ENCODE measurements at regions not wholly inside any gene's neighbourhood (a gene's known extent, or its start where the extent isn't known, plus 50 kb on each side); places are given as distances from the start of the nearest gene placed in this dataset.

DNA sequence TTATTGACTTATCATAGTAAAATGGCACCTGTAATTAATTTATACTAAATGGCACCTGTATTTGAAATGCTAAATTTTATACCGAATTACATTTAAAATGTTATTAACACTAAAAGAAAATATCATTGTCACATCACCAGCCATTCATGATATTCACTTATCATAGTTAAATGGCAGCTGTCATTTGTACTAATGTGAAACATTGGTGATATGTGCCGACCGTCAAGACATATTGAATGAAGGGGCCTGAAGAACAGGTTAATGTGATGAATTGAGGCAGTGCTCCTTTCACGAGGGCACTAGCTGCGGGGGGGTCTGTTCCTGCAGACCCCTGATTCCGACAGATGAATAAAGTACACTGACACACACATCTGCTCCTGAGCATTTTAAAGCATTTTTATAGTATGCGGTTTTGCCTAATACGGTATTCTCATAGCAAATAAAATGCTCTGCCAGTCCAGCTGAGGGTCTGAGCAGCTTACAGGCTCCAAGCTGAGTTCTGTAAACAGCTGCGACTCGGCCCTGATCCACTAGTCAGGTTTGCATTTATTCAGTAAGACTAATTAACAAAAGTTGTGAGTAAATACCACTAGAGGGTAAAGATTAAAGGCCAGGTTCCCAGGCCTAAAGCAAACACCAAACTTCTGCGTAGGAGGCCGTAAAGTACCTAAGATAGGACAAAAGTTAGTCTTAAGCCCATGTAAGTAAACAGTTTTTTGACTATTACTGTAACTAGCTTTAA, 593.4 kb upstream of the NETO1 start:
- in situ Hi-C loops (cut with MboI; ENCODE audit: low pct_unique_long_range_greater_than_20kb, low sequenced_read_pairs), result no loop called here

DNA sequence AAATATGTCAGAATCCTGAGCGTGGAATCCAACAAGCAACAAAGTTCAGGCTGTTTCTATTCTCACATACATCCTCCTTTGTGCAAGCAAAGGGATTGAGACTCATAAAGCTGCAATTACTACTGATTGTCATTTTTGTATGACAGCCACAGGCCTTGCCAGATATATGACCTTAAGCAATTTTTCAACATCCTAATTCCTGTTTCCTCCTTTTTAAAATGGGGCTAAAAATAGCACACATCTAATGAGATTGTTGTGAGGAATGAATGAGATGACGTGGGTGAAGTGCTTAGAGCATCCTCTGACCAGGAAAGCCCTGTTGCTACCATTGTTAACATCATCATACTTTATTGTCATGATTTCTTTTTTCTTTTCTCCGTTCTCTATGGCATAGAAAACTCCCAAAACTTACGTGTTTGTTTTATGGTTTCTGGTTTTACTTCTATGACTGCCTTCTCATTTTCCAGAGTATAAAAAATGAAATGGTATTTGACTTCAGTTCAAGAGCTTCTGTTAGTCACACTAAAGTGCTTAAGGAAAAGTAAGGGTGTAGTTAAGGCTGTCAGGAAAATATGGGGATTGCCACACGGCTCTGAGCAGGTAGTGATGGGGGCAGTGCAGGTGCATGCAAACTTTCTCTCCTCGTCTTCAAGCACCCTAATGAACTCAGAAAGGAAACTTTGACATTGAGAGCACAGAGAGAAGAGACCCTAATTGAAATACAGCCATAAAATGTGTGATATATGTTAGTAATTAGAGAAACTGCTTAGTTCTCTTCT, 590.6 kb upstream of the NETO1 start:
- no peak for DNase-seq
- in situ Hi-C loops (cut with MboI; ENCODE audit: low pct_unique_long_range_greater_than_20kb, low sequenced_read_pairs), result no loop called here

More for the DNA sequence above, 593.4 kb upstream of the NETO1 start:
- no peak for DNase-seq

DNA sequence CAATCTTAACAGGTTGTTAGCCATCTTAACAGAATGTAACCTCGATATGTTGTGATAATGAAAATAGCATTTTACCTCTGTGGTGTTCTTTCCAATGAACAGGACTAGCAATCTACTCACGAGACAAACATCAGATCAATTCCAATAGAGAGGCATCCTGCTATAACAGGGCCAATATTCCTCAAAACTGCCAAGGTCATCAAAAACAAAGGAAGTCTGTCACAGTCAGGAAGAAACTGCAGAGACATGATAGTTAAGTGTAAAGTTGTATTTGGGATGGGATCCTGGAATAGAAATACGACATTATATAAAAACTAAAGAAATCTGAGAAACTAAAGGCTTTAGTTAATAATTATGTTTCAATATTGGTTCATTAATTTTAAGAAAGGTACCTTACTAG, 588.9 kb upstream of the NETO1 start:
- no peak for DNase-seq
- in situ Hi-C loops (cut with MboI; ENCODE audit: low pct_unique_long_range_greater_than_20kb, low sequenced_read_pairs), result no loop called here

DNA sequence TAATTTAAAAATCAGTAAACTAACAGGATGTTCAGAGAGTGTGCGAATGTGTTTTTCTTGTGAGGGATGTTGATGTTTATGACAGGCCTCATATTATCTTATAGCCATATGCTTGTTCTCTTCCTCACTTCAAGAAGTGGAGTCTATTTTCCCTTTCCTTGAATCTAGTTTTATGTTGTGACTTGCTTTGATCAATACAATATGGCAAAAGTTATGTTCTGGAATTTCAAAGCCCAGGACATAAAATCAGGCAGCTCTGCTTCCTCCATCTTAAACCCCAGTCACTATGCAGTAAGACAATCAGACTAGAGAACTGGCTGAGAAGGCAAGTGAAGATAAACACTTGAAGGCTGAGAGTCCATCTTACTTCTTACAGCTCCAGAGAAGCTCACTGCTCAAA, 585.1 kb upstream of the NETO1 start:
- in situ Hi-C loops (cut with MboI; ENCODE audit: low pct_unique_long_range_greater_than_20kb, low sequenced_read_pairs), result no loop called here
- no peak for DNase-seq

DNA sequence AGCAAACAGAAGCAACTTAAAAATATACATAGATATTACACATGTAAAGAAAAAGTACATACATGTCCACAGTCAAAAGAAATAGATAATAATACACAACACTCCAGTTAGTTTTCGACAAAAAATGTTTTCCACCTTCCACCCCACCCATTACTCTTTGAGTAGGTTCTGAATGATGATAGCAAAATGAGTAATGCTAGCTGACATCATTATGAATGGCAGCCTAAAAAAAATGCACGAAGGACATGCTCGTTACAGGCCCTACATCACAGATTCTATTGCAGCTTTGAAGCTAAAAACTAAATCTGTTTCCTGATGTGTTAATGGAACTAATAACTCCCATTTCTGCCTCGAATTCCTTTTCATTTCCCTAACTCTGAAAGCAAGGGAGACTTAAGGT, 578.7 kb upstream of the NETO1 start:
- in situ Hi-C loops (cut with MboI; ENCODE audit: low pct_unique_long_range_greater_than_20kb, low sequenced_read_pairs), result no loop called here

DNA sequence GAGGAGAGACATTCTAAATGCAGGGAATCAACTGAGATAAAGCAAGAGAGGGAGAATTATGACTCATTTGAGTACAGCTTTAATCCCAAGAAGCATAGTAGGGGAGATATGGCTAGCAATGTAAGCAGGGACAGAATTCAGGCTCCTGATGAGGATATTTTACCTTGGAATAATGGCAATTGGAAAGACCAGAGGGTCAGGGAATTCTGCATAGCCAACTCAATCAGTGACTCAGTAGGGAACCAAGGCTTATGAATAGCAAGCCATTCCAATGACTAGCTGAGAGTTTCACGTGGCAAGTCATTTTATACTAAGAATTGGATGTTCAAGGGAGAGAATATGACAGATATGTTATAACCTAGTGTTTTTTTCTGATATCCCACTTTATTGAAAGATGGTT, 563.8 kb upstream of the NETO1 start:
- DNase-seq, result no peak
- in situ Hi-C loops (cut with MboI; ENCODE audit: low pct_unique_long_range_greater_than_20kb, low sequenced_read_pairs), result no loop called here

More for the DNA sequence above, 578.7 kb upstream of the NETO1 start:
- DNase-seq, result no peak

DNA sequence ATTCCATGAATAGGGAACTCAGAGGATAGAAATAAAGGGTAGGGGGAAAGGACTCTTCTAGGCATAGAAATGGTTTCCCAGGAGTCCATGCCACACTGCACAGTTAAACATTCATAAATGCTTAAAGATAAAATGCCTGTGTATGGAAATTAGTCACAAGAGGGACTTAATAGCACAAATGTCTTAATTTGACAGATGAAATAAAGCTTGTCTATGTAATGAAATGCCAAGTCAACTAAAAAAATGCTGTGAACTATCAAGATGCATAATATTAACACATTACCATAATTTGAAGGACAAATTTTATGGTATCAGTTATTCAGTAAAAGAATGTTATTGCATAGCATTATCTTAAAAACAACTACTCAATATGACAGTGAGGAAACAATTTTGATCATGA, 553.2 kb upstream of the NETO1 start:
- in situ Hi-C loops (cut with MboI; ENCODE audit: low pct_unique_long_range_greater_than_20kb, low sequenced_read_pairs), result no loop called here
- no peak for DNase-seq

DNA sequence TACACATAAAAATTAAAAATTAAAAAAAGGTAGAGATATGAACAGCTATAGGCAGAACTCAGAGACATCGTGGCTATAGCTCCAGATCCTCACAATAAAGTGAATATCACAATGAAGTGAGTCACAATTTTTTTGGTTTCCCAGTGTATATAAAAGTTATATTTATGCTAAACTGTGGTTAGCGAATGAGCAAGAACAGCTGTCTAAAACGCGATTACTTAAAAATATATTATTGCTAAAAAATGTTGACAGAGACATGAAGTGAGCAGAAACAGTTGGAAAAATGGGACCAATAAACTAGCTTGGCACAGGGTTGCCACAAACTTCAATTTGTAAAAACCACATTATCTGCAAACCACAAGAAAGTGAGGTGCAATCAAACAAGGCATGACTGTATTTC, 551.7 kb upstream of the NETO1 start:
- no peak for DNase-seq
- in situ Hi-C loops (cut with MboI; ENCODE audit: low pct_unique_long_range_greater_than_20kb, low sequenced_read_pairs), result no loop called here

DNA sequence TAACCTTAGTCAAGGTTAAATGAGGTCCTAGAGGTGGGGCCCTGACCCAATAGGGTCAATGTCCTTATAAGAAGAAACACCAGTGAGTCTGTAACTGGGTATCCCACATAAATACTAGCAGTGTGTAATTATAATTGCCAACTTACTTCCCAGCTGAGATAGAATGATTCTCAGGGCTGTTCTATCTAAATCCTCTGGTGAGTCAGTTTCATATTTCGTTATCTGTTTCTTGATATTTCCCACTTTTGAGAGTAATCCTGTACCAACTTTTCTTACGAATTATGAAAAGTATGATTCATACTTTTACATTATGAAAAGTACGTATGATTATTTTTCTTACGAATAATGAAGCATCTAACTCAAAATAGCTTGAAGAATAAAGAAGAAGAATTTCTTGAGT, 546.8 kb upstream of the NETO1 start:
- in situ Hi-C loops (cut with MboI; ENCODE audit: low pct_unique_long_range_greater_than_20kb, low sequenced_read_pairs), result no loop called here
- DNase-seq, result no peak

DNA sequence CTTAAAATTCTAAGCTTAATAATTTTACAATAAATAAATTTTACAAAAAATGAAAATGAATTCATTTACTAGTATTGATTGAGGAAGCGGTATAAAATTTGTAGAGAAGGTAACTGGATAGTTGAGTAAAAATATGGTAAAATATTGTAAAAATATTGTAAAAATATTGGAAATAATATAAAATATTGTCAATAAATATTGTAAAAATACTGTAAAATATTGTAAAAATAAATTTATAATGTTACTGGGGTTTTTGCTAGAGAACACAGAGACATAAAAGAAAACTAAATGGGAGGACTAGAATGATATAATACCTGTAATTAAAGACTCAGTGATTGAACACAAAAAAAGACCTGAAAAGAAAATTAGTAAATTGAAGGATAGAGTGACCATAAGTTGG, 546.3 kb upstream of the NETO1 start:
- DNase-seq, result no peak
- in situ Hi-C loops (cut with MboI; ENCODE audit: low pct_unique_long_range_greater_than_20kb, low sequenced_read_pairs), result no loop called here

DNA sequence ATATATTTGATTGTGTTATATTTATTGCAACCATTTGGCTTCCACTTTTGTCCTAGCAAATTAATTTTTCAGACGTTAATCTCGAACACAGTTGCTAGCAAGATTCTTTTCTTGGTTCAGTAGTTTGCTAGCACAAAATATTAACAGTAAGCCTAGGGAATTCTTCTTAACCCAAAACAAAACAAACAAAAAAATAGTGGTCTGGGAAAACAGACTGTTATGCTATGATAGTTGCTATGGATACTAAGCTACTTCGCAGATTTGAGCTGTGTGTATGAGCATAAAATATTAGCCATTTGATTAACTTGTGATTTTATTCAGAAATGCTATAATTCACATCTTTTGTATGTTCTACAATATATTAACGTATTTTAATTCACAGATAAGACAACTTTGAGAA, 541.5 kb upstream of the NETO1 start:
- in situ Hi-C loops (cut with MboI; ENCODE audit: low pct_unique_long_range_greater_than_20kb, low sequenced_read_pairs), result no loop called here
- DNase-seq, result no peak

DNA sequence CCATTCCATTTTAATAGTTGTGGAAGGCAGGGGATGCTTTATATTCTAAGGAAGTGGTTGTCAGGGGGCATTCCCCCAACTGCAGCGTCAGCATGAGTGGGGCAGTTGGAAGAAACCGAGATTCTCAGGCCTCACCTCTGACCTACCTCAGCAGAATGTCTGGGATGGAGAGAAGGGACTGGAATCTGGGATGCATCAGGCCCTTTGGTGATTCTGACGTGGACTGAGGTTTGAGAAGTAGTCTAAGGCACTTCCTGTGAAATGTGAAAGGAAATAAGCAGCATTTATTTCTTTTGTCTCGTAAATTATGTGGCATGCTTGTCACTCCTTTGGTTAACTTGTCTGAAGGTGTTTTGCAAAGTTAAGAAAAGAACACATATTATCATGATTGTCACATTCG, 540.7 kb upstream of the NETO1 start:
- in situ Hi-C loops (cut with MboI; ENCODE audit: low pct_unique_long_range_greater_than_20kb, low sequenced_read_pairs), result no loop called here
- no peak for DNase-seq

DNA sequence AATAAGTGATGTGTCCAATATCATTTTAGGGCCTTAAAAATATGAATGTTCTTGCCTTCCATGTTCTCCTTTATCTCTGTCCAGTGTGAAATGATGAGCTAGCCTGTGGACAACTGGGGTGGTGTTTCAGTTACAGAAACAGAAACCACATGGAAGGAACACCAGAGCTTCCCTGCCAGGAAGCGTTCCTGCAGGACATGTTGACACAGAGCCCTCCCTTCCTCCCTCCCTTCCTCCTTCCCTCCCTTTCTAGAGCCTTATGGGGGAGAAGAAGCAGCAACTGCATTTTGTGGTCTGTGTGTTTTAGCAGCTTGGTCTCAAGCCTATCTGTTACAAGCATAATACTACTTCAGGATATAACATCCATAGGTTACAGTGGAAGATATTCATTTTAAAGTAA, 539.7 kb upstream of the NETO1 start:
- in situ Hi-C loops (cut with MboI; ENCODE audit: low pct_unique_long_range_greater_than_20kb, low sequenced_read_pairs), result no loop called here
- no peak for DNase-seq

DNA sequence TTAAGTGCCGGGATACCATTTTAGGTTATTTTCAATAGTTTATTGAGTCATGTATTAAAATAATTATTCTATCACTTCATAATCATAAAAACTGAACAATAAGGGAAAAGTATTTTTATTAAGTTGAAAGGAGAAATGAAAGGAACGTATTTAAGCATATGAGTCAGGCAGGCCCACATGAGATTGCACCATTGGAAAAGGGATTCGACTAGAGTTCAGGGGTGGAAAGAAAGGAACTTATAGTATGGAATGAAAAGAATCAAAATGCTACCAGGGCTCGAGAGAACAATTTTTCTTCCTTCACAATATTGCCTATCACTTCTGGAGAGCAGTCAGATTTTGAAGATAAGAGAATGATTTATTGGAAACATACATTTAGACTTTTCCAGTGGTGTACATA, 516.5 kb upstream of the NETO1 start:
- no peak for DNase-seq
- in situ Hi-C loops (cut with MboI; ENCODE audit: low pct_unique_long_range_greater_than_20kb, low sequenced_read_pairs), result no loop called here

DNA sequence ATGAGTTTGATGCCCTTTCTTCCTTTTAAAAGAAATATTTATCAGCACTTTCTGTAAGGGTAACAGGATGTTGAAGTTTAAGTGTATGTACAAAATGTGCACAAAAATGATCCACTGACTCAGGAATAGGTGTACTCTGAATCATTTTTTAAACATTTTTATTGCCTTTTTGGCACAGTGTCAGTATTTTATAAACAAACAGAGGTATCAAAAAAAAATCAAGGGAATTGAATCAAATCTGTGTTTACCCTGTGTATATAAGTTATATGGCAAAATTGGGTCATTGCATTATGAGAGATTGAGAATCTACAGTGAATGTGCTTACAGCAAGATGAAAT, 513.9 kb upstream of the NETO1 start:
- in situ Hi-C loops (cut with MboI; ENCODE audit: low pct_unique_long_range_greater_than_20kb, low sequenced_read_pairs), result no loop called here
- DNase-seq, result no peak

DNA sequence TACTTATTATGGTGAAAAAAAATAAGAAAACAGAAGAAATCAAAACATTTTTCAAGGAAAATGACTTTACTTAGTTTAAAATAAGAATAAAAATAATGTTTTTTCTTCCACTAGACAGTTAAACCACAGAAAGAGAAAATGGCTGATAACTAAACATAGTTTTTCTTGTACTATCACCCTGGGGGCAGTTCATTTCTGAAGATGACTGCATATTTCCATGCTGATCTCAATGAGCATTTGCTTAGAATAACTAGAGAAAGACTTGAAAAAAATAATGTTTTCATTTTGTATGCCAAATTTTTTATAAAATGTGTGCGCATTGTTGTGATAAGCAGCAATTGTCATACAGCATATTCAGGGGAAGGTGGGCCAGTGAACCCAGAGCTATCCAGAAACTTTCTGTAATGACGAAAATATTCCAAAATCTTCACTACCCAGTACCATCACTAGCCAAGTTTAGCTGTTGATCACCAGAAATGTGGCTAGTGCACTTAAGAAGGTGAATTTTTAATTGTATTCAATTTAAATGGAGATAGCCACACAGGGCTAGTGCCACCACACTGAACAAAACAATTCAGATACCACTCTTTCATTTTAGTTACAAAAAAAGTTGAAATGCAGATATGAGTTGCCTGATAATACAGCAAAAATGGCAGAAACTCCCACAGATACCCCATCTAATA, 513.4 kb upstream of the NETO1 start:
- in situ Hi-C loops (cut with MboI; ENCODE audit: low pct_unique_long_range_greater_than_20kb, low sequenced_read_pairs), result no loop called here
- no peak for DNase-seq

DNA sequence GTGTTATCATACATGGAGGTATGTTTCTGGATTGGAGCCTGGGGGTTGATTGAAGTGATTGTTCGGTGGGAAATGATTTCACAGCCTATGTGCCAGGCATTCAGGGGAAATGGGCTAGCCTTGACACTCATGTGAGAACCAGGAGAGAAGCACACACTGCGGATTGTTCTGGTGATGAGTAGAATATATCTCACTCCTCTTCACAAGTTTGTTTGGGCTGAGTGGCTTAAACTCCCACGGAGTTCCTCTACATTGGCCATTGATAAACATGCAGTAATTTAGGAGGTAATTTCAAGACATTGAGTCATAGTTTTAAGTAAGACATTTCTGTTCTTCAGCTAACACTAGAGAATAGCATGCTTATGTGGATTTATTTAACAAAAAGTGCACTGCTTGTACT, 498.9 kb upstream of the NETO1 start:
- no peak for DNase-seq
- in situ Hi-C loops (cut with MboI; ENCODE audit: low pct_unique_long_range_greater_than_20kb, low sequenced_read_pairs), result no loop called here

DNA sequence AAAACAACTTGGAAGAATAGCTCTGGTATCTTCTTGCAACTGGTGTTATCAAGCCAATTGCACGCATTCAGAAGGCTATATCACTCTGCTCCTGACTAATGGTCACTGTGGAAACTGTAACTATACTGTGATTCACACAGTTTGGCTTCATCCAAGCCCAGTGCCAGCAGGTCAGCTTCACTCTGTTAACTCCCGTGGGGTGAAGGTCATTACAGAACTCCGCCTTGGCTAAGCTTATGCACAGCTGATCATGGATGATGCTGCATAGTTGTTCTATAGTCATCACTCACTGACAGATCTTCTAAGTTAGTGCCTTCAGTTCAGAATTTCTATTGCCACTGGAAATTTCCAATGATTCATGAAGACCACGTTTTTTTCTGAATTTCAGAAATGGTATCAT, 497.2 kb upstream of the NETO1 start:
- no peak for DNase-seq
- in situ Hi-C loops (cut with MboI; ENCODE audit: low pct_unique_long_range_greater_than_20kb, low sequenced_read_pairs), result no loop called here

DNA sequence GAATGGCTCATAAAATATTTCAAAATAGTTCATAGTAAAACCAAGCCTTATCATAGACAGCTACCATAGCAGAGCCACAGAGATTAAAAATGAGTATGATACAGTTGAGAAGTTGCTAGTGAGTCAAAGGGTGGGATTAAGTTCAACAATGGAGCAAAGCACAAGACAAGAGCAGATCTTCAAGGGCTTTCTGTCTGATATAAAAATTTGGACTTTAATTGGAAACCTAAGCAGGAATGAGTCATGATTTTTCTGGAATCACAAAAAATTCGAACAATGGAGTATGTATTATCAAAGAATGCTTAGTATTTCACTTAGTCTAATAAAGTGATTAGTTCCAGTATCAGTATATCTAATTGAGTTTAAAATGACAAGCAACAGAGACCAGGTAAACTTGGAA, 487.3 kb upstream of the NETO1 start:
- no peak for DNase-seq
- in situ Hi-C loops (cut with MboI; ENCODE audit: low pct_unique_long_range_greater_than_20kb, low sequenced_read_pairs), result no loop called here

DNA sequence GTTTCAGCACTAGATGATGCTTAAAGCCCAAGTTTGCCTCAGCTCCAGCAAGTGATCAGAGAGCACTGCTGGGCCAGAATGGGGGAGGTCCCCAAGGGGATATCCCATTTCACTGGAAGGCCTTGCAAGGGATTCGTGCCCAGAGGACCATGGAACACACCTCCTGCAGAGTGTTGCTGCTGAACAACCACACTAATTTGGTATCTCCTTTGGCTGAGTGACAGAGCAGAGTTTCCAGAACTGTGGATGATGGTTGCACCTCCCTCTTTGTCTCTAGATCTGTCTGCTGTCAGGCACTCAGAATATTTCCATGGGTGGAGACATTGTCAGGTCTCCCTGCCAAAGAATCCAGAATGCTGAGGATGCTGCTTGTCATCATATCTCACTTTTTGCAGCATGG, 484.8 kb upstream of the NETO1 start:
- DNase-seq, result no peak
- in situ Hi-C loops (cut with MboI; ENCODE audit: low pct_unique_long_range_greater_than_20kb, low sequenced_read_pairs), result no loop called here
